HG03095 (cell line): ENCODE measurements at regions not wholly inside any gene's neighbourhood (a gene's known extent, or its start where the extent isn't known, plus 50 kb on each side); places are given as distances from the start of the nearest gene placed in this dataset.
"Not testable (repeated sequence)": the region's sequence is repeated elsewhere in the genome, so short reads cannot be mapped to it uniquely, and the experiment has no call there.

ENCODE experiments used
- ATAC-seq: cut with Tn5 transposase; IDR thresholded peaks from one replicate; pipeline ENCODE4 v1.9.1; 2021; ENCODE audit warnings: moderate library complexity; ENCODE audit not compliant: unreplicated experiment

DNA sequence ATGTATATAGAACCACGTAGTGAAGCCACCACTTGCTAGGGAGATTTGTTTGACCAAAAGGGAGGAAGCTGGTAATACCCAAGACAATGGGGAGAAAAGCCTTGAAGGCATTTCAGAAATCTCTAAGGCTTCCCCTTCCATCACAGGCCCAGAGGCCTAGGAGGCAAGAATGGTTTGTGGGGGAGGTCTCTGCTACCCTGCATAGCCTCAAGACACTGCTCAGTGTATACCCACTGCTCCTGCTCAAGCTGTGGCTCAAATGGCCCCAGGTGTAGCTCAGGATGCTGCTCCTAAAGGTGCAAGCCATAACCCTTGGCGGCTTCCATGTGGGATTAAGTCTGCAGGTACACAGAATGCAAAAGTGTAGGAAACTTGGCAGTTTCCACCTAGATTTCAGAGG, 1105.8 kb downstream of the GATA3 start:
- no peak for ATAC-seq

DNA sequence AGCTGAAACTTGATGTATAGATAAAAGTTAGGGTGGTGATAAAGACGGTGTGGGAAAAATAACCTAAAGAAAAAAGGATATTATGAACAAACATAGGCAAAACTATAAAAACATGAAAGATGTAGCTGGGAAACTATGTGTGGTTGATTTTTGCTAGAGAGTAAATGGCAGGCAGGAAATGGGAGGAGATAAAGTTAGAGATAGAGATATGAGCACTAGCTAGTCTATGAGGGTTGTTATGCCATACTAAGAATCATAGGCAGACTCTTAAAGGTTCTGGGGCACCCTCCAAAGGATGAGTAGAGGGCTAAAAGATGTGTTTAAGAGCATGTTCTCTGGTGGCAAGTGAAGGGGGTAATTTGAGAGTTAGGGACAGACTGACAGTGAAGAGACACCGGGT, 1109.2 kb downstream of the GATA3 start:
- no peak for ATAC-seq

DNA sequence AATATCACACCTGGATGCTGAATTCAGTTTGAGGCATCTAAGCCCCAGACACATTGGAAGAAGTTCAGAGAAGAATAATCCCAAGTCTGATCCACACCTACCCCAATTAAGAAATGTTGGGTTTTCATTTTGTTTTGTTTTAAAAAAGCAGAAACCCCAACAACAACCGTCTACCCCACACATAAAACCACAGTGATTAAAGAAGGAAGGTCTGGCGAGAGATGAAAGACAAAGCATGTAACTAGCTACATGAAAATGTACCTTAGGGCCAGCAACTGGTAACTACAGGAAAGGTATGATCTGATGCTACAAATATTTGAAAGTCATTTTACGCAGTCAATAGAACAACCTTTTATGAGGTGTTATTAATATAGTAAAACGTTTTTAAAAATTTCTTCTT, 1112.3 kb downstream of the GATA3 start:
- no peak for ATAC-seq

DNA sequence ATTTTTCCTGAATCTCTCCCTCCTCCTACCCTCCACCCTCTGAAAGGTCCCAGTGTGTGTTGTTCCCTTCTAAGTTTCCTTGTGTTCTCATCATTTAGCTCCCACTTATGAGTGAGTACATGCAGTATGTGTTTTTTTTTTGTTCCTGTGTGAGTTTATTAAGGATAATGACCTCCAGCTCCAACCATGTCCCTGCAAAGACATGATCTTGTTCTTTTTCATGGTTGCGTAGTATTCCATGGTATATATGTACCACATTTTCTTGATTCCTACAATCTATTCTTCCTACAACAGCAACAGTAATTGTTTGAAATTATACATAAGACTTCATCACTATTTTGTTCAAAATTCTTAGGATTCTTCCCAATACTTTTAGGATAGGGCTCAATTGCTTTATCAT, 1117.8 kb downstream of the GATA3 start:
- no peak for ATAC-seq

DNA sequence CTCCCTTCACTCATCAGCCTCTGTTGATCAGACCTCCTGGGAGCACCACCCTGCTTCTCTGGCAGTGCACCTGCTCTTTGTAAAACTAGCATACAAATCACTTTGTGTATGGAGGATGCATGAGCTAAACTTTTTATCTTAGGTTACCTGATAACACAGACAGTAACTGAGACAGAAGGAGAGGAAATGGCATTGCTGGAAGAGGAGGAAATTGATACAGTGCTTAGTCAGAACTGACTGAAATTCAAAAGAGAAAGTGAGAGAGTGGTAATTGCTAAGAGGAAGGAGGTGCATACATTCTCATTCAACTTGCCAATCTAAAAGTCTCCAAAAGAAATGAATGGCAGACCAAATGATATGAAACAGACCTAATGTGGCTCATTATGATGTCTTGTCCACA, 1120.7 kb downstream of the GATA3 start:
- no peak for ATAC-seq

DNA sequence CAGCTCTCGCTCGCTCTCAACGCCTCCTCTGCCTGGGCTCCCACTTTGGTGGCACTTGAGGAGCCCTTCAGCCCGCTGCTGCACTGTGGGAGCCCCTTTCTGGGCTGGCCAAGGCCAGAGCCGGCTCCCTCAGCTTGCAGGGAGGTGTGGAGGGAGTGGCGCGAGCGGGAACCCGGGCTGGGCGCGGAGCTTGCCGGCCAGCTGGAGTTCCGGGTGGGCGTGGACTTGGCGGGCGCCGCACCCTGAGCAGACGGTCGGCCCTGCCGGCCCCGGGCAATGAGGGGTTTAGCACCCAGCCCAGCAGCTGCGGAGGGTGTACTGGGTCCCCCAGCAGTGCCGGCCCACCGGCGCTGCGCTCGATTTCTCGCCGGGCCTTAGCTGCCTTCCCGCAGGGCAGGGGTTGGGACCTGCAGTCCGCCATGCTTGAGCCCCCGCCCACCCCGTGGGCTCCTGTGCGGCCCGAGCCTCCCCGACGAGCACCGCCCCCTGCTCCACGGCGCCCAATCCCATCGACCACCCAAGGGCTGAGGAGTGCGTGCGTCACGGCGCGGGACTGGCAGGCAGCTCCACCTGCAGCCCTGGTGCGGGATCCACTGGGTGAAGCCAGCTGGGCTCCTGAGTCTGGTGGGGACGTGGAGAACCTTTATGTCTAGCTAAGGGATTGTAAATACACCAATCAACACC, 1128.9 kb downstream of the GATA3 start:
- ATAC-seq: not testable (repeated sequence)

DNA sequence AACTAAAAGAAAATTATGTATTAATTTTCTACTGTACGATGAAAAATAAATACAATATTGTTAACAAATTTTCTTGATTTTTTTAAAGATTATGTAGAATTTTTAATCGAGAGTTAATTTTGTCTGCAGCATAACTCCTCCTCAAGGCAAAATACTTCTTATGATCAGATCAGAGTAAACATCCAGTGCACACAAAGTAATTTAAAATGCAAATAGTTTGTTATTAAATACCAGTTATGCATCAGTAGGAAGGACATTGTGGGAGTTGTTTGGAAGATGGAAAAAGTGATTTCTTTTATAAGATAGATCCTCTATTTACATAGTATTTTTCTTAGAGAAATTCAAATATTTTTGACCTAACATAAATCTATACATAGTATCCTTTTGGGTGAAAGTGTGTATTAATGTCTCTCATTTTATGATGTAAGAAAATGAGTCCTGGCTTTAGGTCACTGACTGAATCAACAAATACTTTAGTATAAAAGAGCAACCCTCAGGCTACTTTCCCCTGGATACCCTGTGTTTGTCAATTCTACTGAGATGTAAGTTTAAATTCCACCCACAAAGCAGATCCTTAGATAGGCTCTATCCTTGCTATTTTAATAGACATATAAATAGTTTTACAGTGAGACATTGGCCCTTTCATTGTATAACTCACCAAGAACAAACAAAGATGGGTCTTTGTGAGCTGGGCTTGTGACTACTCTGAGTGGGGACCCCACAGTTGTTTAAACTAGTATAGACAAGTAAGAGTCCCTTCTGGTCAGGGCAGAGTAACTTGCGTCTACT, 1133.7 kb downstream of the GATA3 start:
- ATAC-seq: no peak

DNA sequence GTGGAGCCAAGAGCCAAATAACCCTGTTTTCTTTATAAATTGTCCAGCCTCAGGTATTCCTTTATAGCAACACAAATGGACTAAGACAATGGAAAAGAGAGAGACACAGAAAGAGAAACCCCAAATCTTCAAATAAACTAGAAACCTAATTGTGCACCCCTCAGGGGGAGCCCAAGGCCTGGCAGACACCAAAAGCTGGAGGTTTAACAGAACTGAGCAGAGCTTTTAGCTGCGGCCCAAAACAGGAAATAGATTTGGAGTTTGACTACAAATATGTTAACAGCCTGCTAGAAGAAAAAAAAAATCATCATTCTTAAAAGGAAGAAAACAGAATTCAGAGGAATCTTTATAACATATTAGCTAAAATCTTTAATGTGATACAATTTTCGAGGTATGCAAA, 1135.0 kb downstream of the GATA3 start:
- ATAC-seq: no peak

DNA sequence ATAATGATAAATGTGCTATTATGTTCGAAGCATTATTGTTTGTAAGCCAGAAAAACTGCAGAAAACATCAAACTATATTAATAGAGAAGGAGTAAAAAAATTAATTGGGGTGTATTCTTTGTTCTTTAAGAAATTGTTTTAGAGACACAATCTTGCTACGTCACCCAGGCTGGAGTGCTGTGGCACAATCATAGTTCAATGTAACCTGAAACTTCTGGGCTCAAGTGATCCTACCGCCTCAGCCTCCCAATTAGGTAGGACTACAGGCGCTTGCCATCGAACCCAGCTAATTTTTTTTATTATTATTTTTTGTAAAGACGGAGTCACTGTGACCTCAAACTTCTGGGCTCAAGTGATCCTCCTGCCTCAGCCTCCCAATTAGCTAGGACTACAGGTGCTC, 1138.6 kb downstream of the GATA3 start:
- ATAC-seq: no peak

DNA sequence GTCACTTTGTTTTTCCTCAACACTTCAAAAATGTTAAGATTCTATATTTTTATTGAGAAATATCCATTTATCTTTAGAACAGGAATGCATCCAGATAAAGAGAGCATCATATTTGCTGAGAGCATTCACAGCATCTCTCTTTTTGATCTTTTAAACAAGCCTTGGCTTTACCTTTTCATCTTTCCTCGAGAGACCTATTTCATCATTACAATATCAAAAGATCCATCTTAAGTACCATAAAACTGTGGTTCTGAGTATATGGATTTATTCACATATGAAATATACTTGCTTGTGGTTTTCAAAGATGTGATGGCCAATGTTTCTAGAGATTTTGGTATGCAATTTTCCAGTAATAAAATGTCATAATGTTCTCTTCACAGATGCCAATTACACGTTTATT, 1140.9 kb downstream of the GATA3 start:
- ATAC-seq: no peak

DNA sequence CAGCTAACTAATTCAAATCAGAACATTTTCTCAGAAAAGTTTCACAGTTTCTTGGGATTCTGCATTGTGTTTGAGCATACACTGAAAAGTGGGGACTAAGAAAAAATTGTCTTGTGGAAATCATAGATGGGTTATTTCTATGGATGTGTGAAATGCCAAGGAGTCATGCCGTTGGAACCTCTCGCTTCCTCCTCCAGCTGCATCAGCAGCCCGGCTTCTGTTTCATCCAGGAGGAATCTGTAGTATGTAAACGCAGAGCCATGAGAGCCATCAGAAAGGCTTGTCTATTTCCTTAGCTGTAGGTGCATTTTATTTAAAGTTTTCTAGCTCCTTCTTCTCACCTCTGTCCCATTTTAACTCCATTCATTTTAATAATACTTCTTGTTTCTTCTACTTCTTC, 1144.1 kb downstream of the GATA3 start:
- no peak for ATAC-seq

DNA sequence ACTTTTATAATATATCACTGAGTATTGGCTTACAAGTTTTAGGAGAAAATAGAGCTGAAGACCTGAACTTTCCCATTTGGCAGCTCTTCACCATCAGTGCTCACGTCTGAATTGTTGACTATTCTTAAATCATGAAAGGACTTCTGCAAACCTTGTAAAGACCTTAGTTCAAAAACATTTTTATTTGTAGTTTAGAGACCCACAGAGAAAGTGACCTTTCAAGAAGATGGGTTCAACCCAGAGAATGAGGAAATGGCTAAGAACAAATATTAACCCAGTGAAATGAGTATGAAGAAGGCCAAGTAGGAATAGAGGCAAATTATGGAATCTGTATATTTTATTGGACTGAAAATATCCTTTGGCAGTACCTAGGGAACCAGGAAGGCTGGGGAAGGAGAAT, 1151.1 kb downstream of the GATA3 start:
- no peak for ATAC-seq

DNA sequence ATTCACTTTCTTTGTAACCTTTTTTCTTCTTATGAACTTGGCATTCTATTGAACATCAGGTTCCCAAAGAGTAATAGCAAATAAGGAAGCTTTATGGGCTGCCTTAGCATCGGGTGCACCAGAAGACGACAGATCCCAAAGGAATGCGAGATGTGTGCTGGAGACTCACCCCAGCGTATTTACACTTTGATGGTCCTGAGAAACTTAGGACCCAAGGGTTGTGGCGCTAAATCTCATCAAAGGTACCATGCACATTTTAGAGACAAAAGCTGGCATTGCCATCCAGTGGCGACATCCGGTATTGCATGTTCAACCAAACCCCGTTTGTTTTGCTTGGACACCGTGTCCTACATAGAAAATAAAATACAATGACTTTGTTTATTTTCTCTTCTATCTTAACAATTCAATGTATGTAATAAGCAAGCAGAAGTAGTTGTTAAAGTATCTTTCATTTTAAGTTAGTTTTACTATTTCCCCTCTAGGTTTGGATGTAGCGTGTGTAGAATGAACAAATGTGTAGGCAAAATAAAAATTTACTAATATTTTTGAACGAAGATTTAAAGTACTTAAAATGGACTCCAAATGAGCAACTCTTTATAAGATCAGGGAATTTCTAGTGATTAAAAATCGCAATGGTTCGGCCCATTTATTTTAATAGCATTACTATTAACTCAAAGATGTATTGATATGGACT, 1154.8 kb downstream of the GATA3 start:
- ATAC-seq: no peak

DNA sequence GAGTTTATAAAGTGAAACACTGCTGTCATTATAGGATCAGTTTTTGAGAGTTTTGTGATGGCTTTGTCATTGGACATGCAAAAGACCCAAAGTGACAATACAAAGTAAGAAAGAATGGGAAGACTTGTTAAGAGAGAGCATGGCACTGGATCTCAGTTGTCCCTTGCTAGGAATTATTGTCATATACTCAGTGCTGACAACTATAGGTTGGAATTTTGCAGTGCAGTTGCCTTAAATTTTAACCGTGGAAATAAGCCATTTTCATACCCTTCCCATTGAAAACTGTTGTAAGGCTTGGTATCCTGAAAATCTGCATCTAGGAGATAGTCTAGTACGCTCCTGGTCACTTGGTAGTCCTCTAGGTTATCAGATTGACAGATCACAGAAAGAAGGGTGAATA, 1156.7 kb downstream of the GATA3 start:
- ATAC-seq: no peak

DNA sequence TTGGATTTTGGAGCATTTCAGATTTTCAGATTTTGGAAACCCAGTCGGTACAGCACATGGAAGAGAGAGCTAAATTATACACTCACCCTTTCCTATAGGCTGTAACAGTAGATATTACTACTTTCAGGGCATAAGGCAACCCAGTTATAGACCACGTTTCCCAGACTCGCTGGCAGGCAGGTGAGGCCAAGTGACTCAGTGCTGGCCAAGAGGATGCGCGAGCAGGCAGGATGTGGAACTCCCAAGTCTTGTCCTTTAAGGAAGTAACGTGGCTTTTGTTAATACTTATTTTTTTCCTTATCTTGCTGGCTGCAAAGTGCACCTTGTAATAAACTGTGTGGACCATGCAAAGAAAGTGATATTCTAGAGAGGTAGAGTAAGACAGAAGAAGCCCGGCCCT, 1160.1 kb downstream of the GATA3 start:
- ATAC-seq: no peak

DNA sequence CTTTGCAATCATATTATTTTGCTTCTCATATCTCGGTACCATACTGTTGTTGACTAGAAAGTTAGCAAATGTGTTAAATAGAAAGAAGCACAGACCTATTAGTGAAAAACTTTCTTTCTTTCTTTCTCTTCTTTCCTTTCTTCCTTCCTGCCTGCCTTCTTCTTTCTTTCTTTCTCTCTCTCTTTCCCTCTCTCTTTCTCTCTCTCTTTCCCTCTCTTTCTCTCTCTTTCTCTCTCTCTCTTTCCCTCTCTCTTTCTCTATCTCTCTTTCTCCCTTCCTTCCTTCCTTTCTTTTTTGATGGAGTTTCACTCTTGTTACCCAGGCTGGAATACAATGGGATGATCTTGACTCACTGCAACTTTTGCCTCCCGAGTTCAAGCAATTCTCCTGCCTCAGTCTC, 1160.6 kb downstream of the GATA3 start:
- ATAC-seq: no peak

DNA sequence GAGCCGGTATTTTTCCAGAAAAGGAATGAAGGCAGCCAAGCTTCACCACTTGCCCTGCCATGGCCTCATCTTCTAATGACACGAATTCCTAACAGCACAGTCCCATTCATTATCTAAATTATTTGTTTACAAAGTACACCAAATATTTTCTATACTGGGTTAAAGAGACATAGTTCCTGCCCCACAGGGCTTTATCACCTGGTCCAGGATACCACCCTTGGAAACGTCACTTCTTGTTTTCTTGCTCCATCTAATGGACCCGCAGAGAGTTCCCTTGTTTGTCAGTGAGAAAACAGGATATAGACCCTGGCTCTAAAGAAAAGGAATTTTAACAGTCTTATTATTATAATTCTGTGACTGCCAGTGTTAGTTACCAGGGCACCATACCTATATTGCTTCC, 1165.4 kb downstream of the GATA3 start:
- ATAC-seq: no peak

DNA sequence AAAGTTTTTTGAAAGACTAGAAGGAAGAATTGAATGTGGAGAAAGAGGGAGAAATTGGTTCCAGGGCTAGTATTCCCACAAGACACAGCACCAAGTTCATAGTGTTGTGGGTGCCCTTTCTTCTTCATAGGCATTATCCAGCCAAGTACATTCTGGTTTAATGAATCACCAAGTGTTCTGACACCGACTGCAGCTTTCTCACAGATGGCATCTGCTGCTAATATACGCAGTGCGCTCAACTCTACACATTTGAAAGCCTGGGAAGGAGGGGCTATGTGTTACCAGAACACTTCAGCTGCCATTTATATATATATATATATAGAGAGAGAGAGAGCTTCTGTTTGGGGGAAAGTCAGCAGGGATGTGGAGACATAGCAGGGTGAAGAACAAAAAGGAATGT, 1168.4 kb downstream of the GATA3 start:
- no peak for ATAC-seq

DNA sequence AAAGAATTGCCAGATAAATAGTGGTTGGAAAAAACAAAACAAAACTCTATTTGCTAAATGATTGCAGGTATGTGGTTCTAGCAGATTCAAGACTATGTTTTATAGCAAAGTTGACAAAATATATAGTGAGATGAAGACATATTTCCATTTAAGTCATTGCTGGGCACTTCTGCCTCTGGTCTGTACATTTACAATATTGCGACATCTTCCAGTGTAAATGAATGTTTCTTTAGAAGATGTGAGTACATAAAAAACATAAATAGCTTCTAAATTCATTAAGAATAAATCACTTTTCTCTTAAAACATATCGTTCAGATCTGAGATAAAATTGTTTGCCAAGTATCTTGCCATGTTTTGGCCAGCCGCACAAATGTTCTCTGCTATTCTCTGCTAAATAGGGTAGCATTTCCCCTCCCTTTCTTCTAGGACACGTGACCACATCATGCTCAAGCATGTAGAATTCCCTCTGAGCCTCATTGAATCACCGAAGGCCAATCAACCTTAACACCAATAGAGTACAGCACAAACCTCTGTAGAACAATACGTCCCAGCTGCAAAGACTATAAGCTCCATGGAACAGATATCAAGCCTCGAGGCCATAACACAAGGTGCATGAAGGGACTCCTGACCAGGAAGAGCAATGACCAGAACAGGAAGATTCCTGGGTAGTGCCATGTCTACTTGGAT, 1173.3 kb downstream of the GATA3 start:
- ATAC-seq: no peak

DNA sequence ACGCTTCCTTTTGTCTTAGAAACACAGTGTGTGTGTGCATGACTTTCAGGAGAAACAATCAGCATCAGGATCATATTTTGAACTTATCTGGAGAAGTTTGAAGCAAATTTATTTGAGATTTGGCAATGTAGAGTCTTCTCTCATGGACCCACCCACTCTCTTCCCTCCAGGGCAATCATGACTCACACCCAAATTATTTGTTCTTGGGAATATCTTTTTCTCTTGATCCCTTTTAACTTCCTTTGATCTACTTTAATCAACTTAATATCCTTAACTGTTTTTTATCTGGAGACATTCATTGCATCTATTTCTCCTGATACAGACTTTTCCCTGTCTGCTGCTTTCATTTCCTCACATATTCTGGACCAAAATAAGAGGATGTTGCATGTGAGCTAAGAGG, 1174.3 kb downstream of the GATA3 start:
- ATAC-seq: no peak

DNA sequence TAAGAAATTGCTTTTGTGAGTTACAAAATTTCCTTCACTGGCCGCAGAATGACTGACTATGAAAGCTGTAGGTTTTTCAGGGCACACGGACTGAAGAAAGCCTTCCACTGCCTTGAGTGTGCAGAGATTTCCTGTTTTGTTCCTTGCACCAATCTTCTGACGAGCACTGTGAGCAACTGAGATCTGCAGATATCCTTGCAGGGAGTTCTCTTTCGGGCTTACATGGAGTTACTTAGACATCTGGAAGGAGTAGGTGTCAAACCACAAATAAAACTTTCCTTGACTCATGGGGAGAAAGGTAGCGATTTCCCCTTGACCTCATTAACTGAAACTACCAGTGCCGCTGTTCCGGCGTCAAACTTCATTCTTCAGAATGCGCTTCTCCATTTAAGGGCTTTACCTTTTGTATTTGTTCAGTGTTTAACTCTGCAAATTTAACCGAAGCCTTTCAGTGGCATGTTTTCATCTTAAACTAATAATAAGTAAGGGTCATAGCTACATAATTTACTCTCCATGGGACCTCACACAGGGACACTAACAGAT, 1175.3 kb downstream of the GATA3 start:
- ATAC-seq: no peak
